Heart left ventricle (tissue), 13 donors: ENCODE measurements at regions not wholly inside any gene's neighbourhood (a gene's known extent, or its start where the extent isn't known, plus 50 kb on each side); places are given as distances from the start of the nearest gene placed in this dataset.

Experiments used
- CTCF ChIP-seq, 12 donors: fragments of 200-600 bp; sonication (generic) in 4 of 12; IDR thresholded peaks; one replicate each; pipeline versions ENCODE4 v1.5.0 to v1.8.0; 2018 to 2022; ENCODE audit warnings: antibody characterized with exemption in 12 of 12, mild to moderate bottlenecking in 5 of 12
- POLR2A ChIP-seq, 2 donors: fragments of 450-650 bp; IDR thresholded peaks; one replicate each; pipeline ENCODE4 v1.6.1; 2017; ENCODE audit warnings: antibody characterized with exemption in 2 of 2, mild to moderate bottlenecking in 2 of 2, moderate library complexity in 2 of 2
- donor health status: ischemic (EF 13 %, LVEDD 7.1; RV severe dilation, severe dysfunction).
- donor health status: DM: no; HTN: yes; CAD: no.
- donor health status: DM: no; HTN: no; CAD: no.
- donor health status: ischemic (EF 25% LVEDD 6.9; RV normal size, moderate dysfunction).
- donor health status: ischemic (EF 25% LVEDD 5.7; RV mildly dilated, moderate dysfunction).
- donor health status: ischemic (EF 35%, LVEDD 5.7; RV mildly dilated, moderate dysfunction).
- donor health status: nonischemic (EF 11% LVEDD 7.7; RV severe dilation, severe dysfunction).
- donor health status: DM: yes; HTN: yes; CAD: no.
- donor health status: PGD.
- donor health status: ischemic (EF 29% LVEDD 5.4; RV normal size, mild dysfunction).
- donor health status: nonischemic (EF 23%, LVEDD 6.1; RV moderate dilation, normal function).

GRCh38 chr3:70374179-70374578 is 61.7 kb upstream of the MDFIC2 start:
- TF ChIP-seq CTCF (IDR thresholded peaks at IDR 0.05) (no peak), POLR2A (IDR thresholded peaks at IDR 0.05) (no peak)
